SK-MEL-5 (cell line): ENCODE measurements at regions not wholly inside any gene's neighbourhood (a gene's known extent, or its start where the extent isn't known, plus 50 kb on each side); places are given as distances from the start of the nearest gene placed in this dataset.

Experiments
- DNase-seq: peaks from one replicate; pipeline ENCODE4 v3.0.0-alpha.2; 2016; ENCODE audit warnings: low read depth, low spot score
- in situ Hi-C: cut with HindIII; loops from 2 replicates; pipeline ENCODE4 v1.10.0; 2016; ENCODE audit warnings: low sequenced_read_pairs, high pct_unique_total_duplicates, low pct_unique_long_range_greater_than_20kb

DNA sequence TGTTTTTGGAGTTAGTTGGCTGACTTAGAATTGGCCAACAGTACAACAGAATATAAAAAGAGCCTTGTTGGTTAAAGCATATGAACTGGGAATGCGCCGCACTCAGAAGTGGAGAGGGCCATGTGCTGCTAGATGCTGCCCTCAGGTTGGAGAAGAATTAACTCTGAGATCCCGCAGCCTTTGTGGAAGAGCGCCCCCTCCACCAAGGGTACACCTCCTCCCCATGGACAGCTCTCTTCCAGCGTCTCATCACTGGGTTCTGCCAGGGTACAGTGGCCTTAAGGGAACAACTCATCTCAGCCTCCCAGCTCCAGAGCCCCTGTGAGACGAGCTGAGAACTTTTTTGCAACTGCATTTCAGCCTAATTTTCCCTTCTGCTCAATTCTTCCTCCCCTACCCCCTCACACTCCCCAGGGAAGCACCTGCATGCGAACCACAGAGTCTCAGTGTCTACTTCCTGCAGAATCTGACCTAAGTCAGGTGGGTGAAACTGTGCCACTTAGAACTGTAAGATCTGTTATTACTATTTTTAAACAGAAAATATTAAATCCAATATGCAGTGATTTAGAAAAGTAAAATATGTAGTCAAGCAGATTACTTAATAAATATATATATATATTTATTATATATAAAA lies 380.6 kb downstream of the RAB28 start:
- in situ Hi-C loops = no loop called here

DNA sequence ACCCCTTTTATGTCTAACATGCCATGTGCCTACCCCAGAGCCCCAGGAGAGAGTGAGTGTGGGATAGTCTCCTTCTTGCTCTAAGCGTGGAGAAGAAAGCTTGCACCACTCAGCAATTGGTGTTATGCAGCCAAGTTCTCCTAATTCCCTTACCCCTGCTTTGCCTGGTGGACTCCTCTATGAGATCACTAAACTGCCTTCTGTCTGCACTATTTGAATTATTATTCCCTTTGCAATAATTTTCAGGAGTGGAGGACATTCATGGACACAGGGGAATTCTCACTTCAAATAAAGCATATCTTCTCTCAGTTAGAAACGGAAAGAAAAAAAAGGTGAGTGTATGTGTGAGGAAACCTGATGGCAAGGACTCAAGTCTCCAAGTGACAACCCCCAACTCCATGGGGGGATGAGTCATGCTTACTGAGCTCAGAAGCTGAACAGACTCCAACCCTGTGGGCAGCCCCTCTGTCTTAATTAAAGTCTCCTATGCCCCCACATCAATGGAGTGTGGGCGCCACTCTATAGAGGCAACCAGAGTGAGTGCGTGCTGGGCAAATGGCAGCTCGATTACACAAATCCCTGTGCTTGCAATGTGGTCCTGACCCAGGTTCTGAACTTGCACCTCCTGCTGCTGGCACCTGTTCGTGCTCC lies 381.9 kb downstream of the RAB28 start:
- in situ Hi-C loops = no loop called here
- no peak for DNase-seq

More for the DNA sequence above, 380.6 kb downstream of the RAB28 start:
- no peak for DNase-seq

DNA sequence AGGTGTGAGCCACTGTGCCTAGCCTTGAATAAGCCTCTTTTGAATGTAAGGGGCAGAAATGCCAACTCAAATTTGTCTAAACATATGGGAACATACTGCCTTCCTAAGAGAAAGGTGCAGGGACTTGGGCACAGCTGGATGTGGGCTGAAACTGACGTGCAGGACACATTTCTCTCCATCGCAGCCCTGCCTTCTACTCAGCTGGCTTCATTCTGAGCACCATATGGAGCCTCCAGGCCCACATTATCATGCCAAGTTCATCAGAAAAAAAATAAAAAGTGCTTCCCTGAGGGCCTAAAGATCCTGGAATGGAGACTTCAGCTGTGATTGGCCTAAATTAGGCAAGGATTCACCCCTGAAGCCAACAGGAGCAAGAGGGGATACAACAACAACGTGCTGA lies 386.2 kb downstream of the RAB28 start:
- no peak for DNase-seq
- in situ Hi-C loops = no loop called here

DNA sequence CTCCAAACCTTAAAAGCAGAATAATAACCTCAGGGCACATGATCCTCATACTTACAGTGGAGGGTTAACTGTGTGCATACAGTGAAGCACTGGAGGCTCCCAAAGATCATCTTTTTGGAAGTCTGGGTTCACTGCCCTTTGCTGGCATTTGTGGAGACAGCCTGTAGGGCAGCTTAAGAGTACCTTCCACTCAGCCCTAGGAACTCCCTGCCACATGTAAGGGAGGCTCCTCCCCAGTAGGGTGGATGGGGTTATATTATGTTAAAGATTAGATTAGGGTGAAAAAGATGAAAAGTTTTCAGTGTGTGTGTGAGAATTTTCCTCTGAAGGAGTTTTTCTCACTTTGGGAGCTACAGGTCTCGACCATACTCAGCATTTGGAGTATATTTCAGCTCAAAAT lies 388.4 kb downstream of the RAB28 start:
- no peak for DNase-seq
- in situ Hi-C loops = no loop called here

DNA sequence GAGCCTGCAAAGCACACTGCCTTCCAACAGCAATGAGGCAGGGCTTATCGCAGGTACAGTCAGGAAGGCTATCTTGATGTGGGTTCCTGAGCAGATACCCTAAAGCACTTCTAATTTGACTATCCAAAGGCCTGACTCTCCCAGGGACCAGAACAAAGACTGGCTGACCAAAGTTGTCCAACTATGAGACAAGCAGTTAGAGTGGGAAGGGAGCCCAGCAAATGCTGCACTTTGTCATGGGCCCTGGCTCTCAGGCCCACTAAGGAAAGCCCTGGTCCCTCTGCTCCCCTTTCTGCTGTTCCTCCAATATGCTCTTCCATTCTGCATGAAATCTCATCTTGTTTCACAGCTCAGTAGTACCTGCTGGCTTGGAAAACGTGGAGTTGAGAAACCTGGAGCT lies 391.0 kb downstream of the RAB28 start:
- DNase-seq = no peak
- in situ Hi-C loops = no loop called here

DNA sequence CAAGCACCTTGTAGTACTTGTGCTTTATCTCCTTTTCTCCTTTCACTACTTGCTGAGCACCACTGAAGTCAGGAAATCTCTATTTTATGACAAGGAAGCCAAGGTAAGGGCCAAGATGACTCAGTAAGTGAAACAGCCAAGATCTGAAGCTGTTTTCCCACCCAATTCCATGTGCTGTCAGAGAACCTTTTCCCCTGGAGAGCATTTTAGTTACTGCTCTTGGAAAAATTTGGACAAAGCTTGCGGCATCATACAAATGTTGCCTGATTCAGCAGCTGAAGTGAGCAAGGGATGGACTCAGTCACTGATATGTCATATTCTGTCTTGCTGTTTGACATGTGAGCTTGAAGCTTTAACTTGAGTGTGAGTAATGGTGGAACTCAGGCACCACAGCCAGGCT lies 391.4 kb downstream of the RAB28 start:
- in situ Hi-C loops = no loop called here
- no peak for DNase-seq

DNA sequence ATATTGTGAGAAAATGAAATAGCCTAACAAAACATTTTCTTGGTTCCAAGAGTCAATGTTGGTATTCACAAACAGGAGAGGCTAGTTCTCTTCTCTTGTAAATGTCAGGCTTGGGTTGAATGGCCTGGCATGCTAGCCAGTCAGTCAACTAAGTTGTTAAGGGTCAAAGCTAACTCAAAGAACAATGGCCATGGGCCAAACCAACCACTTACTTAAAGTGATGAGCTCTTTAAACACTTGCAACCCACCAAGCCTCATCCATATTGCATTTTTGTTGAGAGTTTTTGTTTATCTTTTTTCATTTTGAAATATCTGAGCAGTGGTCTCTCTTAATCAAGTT lies 394.5 kb downstream of the RAB28 start:
- in situ Hi-C loops = no loop called here
- DNase-seq = no peak

DNA sequence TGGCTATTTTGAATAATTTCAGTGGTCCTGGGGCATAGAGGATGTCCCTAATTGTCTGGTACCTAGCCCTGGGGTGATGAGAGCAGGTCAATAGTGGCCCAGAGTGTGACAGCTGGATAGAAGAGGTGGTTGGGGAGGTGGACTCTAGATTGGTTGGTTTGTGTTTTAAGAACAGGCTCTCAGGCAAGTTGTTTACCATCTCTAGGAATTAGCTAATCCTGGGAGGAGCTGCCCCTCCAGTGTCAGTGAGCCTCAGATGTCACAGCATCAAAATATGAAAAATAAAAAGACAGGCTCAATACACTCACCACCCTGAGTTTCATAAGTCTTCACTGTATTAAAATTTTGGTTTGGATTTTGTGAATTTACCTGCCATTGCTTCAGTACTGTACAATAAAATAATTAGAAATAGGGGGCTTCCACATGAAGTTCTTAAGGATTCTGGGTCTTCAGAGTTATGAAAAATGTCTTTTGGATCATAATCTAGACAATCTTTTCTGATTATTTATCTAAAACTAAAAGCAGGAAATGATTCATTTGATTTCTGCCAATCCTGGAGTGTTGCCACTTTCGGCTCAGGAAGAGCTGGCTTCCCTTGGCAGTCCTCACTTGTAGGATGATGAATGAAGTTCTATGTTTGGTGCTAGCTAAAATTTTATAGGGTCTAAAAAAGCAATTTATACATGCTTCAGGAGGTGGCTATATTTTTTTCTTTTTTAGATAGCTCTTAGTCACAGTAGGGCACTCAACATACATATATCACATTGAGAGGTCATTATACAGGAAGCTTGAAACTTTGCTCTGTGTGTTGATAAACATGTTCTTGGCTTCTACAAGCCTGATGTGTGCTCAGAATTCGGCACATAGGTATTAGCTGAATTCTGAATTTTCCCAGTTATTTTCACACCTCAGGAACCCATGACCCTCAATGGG lies 395.1 kb downstream of the RAB28 start:
- in situ Hi-C loops = no loop called here
- DNase-seq = peak; percentile 18

DNA sequence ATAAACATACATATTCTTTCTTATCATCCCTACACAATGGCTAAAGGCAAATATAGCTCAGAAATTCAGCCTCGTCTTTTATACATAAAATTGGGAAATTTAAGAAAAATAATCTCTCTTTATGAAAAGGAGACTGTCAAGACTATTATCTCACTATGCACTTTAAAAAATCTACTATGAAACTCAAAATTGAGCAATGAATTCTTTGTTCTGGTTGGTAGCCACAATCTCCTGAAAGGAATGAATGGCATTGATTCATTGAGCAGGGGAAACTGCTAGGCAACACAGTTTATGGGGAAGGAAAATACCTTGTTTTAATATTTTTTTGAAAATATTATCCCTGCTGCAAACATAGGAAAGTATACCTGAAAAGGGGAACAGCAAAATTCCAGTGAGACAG lies 397.1 kb downstream of the RAB28 start:
- in situ Hi-C loops = no loop called here
- peak; percentile 62 for DNase-seq

DNA sequence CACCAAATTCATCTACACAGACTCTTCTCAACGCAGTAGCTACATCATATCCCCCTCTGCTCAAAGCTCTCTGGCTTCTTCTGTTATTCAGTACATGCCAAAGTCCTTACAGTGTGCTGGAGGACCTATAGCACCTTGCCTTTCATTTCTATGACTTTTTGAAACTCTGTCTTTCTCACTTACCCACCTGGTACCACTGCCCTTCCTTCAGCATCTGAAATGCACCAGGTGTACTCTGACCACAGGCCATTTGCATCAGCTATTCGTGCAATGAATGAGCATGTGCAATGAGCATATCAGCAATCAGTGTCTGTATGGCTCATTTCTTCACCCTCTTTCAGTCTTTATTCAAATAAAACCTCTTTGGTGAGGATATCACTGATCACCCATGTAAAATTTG lies 399.9 kb downstream of the RAB28 start:
- no peak for DNase-seq
- in situ Hi-C loops = no loop called here

DNA sequence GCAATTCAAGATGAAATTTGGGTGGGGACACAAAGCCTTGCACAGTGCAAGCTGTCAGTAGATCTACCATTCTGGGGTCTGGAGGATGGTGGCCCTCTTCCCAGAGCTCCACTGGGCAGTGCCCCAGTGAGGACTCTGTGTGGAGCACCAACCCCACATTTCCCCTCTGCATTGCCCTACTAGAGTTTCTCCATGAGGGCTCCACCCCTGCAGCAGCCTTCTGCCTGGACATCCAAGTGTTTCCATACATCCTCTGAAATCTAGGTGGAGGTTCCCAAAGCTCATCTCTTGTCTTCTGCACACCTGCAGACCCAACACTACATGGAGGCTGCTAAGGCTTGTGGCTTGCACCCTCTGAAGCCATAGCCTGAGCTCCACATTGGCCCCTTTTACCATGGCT lies 402.3 kb downstream of the RAB28 start:
- DNase-seq = no peak

DNA sequence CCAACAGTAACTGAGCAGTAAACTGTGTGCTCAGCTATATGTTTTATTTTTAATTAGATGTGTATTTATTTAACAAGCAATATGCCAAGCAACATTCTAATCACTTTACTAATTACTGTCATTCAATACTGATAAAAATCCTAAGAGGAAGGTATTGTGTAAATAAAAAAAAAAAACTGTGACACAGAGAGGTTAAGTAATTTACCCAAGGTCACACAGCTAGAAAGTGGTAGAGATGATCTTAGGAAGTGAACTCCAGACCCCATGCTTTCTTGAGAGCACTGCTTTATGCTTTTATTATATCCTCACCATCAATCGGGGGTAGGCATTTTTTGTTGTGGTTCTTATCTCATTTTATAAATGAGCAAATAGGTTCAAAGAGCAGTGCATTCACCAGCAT lies 417.1 kb downstream of the RAB28 start:
- in situ Hi-C loops = no loop called here

More for the DNA sequence above, 402.3 kb downstream of the RAB28 start:
- in situ Hi-C loops = no loop called here

DNA sequence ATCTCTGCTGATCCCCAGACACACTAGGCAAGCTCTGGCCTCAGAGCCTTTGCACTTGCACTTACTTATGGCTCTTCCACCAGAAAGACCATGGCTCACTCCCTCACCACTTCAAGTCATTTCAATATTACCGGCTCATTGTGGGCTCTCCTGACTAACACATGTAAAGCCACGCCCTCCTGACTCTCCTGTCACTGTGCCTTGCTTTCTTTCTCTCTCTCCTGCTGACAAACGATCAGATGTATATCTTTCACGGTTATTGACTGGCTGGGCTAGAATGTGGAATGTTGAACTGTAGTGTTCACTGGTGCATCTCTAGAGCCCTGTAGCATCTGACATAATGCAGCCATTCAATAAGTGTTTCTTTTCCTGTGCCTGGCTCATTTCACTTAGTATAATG lies 425.1 kb downstream of the RAB28 start:
- in situ Hi-C loops = no loop called here
- no peak for DNase-seq

More for the DNA sequence above, 417.1 kb downstream of the RAB28 start:
- no peak for DNase-seq

DNA sequence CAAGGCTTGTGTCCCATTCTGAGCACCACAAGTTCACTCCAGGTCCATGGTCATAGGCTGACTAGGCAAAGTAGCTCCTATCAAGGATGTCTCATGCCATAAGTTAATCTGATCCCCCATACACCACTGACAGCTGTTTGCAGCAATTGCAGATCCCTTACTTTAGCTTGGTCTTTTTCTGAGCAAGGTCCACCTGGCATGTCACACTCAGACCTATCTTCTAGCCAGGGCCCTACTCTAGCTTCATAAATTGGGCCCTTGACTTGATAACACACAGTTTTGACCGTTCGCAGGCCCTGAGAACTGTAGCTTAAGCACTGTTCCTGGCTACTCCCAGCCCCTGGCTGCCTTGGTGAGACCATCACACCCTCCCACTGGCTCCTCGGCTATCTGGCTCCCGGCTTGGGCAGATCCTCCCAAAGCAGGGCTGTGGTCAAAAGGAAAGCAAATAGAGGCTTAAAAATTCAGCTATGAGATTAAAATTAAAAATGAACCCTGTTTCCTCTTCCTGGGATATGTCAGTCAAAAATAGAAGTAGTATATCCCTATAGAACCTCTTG lies 427.4 kb downstream of the RAB28 start:
- in situ Hi-C loops = no loop called here
- no peak for DNase-seq

DNA sequence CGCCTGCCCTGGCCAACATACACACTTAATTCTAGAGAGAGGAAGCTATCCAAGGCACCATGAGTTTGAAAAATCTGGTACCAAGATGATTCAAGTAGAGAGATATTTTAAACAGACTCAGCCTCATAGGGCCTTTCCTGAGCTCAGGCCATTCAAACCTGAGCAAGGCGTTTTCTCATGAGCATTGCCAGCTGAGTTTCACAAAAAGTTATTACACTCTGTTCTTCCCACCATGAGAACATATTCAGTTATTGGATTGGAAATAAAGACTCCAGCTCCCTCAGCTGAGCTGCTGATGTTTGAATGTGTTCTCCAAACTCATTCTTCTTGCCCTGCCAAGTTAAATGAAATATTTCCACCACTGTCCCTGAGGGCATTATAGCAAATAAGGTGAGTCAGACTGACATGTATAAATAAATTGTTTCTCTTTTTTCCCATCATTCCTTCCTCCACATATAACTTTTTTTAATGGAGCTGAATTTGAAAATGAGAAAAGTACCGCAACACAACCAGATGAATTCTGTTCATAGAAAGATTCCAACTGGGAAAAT lies 429.6 kb downstream of the RAB28 start:
- in situ Hi-C loops = no loop called here

DNA sequence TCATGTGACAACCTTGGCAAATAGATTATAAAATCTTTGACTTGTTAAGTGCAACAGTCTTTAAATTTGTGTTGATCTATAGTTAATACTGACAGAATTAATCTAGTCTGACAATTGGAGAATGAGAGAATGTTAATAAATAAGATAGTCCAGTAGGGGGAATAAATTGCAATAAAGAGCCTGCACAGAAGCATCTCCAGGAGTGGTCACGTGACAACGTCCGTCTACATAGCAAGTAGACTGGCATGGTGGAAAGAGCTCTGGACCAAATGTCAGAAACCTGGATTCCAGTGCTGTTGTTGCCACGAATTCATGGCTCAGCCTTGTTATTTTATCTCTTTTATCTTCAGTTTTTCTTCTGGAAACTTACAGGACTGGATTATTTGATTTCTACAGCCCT lies 436.5 kb downstream of the RAB28 start:
- DNase-seq = peak; percentile 9
- in situ Hi-C loops = no loop called here

More for the DNA sequence above, 429.6 kb downstream of the RAB28 start:
- DNase-seq = no peak

DNA sequence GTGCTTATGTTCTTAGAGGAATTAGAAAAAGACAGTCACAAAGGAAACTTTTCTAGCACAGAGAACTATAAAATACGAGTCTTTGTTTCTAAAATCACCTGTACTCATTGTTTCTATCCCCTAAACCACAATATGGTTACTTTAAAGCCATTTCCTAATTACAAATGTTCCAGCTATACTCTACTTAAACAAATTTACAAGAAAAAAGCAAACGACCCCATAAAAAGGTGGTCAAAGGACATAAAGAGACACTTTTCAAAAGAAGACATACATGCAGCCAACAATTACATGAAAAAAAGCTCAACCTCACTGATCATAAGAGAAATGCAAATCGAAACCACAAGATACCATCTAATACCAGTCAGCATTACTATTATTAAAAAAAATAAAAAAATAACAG lies 447.3 kb downstream of the RAB28 start:
- in situ Hi-C loops = no loop called here
- no peak for DNase-seq

DNA sequence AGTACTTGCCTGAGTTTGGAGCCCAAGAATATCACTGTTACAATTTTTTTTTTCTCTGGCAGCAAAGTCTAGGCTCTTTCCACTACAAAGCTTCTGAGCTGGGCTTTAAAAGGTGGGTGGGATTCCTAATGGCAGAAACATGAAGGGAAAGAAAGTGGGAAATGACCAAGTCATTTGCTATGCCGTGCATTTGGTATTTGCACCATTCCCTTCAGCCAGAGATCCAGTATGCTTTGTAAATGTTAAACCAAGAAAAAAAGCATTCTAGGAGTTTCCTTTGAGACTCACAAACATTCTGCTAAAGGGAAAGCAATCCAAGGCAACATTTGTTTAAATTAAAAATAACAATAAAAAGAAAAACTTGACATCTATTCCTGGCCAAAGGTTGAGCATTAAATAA lies 451.2 kb downstream of the RAB28 start:
- in situ Hi-C loops = no loop called here

More for the DNA sequence above, 451.2 kb downstream of the RAB28 start:
- DNase-seq = no peak
